ENCODE measurements at regions not wholly inside any gene's neighbourhood (a gene's known extent, or its start where the extent isn't known, plus 50 kb on each side); places are given as distances from the start of the nearest gene placed in this dataset.

DNA sequence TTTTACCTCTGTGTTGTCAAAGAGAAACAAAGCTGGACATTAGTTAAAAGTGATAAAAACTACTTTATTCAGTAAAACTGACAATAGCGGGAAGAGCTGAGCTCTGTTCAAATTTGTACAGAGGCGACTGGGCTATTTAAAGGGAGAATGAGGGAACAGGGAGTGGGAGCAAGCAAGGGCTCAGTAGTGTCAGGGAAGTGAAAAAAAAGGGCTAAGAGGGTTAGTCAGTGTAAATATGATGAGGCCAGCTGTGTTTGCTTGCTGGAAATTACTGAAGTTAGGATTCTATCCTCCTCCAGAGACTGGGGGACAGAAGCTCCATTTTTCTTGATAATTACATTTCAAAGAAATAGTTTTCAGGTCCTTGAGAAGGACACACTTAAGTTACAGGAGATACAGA lies 232.5 kb downstream of the SH2D4B start:
- Histone ChIP-seq H3K27ac (no peak overlapping the region), H3K36me3 (no peaks in the 10 kb centered on the region), H3K4me1 (no peaks in the 10 kb centered on the region), H3K9me3 (no peaks in the 10 kb centered on the region), H3K27me3 (no peaks in the 10 kb centered on the region), H3K4me3 (no peak overlapping the region)
- no peak for TF ChIP-seq POLR2A (IDR thresholded peaks at IDR 0.05)
- TF ChIP-seq, protein P1, sequence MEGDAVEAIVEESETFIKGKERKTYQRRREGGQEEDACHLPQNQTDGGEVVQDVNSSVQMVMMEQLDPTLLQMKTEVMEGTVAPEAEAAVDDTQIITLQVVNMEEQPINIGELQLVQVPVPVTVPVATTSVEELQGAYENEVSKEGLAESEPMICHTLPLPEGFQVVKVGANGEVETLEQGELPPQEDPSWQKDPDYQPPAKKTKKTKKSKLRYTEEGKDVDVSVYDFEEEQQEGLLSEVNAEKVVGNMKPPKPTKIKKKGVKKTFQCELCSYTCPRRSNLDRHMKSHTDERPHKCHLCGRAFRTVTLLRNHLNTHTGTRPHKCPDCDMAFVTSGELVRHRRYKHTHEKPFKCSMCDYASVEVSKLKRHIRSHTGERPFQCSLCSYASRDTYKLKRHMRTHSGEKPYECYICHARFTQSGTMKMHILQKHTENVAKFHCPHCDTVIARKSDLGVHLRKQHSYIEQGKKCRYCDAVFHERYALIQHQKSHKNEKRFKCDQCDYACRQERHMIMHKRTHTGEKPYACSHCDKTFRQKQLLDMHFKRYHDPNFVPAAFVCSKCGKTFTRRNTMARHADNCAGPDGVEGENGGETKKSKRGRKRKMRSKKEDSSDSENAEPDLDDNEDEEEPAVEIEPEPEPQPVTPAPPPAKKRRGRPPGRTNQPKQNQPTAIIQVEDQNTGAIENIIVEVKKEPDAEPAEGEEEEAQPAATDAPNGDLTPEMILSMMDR (IDR thresholded peaks at IDR 0.05): no peak
- intact Hi-C loops (cut with DNase I; ENCODE audit: low total_unique reads): no loop called here
- no peak for DNase-seq

DNA sequence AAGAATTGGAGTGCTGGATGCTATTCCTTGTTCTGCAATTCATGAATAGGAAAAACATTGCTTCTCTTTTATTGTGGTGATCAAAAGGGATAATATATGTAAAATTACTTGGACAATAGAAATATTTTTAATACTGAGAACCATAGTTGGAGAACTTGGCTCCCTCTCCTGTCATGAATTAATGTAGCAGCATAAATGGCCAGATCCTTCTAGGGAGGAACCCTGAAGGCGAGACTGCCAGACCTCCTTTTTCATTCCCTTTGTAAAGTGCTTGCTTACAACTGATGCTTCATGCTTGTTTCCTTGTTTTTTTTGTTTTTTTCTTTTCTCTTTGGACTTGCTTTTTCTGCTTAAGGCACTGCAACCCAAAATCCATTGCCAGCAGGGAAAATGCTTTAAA lies 233.6 kb downstream of the SH2D4B start:
- TF ChIP-seq, protein P1 (IDR thresholded peaks at IDR 0.05): no peak
- TF ChIP-seq POLR2A (IDR thresholded peaks at IDR 0.05): no peak
- DNase-seq: no peak
- Histone ChIP-seq H3K4me1 (no peaks in the 10 kb centered on the region), H3K36me3 (no peaks in the 10 kb centered on the region), H3K9me3 (no peaks in the 10 kb centered on the region), H3K27me3 (no peaks in the 10 kb centered on the region), H3K27ac (no peak overlapping the region), H3K4me3 (no peak overlapping the region)
- intact Hi-C loops (cut with DNase I; ENCODE audit: low total_unique reads): no loop called here

DNA sequence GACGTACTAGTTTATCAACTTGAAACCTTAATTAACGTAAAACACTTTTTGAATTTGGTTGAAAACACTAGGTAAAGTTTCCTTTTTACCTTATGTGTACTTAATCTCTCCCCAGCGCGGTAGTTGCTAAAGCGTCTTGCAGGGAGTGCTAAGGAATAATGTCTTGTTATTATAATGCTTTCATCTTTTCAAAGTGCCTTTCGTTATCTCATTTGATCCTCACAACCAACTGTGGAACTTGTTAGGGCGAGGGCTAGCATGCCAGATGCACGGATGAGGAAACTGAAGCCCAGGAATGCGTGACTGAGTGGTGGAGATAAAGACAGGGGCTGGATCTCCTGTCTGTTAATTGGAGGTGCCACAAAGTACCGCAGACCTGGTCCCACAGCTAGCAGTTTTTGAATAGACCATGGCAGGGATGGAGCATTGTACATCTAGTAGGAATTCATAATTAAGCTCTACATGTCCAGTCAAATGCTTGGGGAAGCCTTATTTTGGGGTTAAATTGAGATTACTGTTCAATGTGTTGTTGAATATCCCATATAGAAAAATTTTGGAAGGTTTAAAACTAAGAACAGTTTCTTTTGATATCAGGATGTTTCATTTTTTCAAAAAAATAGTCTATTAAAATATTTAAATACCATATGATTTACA lies 234.3 kb downstream of the SH2D4B start:
- no peak for DNase-seq
- Histone ChIP-seq H3K27ac (no peak overlapping the region), H3K27me3 (no peaks in the 10 kb centered on the region), H3K4me1 (no peaks in the 10 kb centered on the region), H3K9me3 (no peaks in the 10 kb centered on the region), H3K36me3 (no peaks in the 10 kb centered on the region), H3K4me3 (no peak overlapping the region)
- no peak for TF ChIP-seq POLR2A (IDR thresholded peaks at IDR 0.05)
- TF ChIP-seq, protein P1 (IDR thresholded peaks at IDR 0.05): no peak
- intact Hi-C loops (cut with DNase I; ENCODE audit: low total_unique reads): no loop called here

DNA sequence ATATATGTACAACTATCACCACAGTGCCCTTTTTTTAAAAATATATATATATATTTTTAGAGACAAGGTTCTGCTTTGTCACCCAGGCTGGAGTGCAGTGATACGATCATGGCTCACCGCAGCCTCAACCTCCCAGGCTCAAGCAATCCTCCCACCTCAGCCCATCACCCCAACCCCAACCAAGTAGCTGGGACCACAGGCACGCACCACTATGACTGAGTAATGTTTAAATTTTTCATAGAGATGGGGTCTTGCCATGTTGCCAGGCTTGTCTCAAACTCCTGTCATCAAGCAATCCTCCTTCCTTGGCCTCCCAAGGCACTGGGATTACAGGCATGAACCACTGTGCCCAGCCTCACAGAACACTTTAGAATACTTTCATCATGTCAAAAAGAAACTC lies 234.9 kb downstream of the SH2D4B start:
- no peaks in the 10 kb centered on the region for H3K36me3 ChIP-seq
- H3K4me1 ChIP-seq: no peaks in the 10 kb centered on the region
- no peak overlapping the region for H3K4me3 ChIP-seq
- H3K27me3 ChIP-seq: no peaks in the 10 kb centered on the region
- H3K9me3 ChIP-seq: no peaks in the 10 kb centered on the region
- TF ChIP-seq, protein P1 (IDR thresholded peaks at IDR 0.05): no peak
- TF ChIP-seq POLR2A (IDR thresholded peaks at IDR 0.05): no peak
- DNase-seq: no peak
- intact Hi-C loops (cut with DNase I; ENCODE audit: low total_unique reads): no loop called here
- H3K27ac ChIP-seq: no peak overlapping the region

DNA sequence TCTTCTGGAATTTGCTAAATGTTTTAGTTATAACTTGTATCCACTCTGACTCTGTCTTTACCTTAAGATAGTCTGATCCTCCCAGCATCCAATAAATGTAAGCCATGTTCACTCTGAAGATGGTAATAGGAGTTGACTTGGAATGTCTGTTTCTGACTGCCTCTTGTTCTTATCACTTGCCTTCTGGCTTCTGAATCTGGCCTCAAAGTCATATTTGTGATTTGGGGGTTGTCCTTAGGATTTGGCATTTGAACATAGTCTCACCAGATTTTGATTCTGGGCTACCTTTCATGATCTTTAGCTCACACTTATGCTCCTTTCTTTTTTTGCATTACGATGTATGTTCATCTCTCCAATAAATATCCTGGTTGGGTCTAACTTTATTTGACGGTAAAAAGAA lies 247.0 kb downstream of the SH2D4B start:
- Histone ChIP-seq H3K9me3 (no peaks in the 10 kb centered on the region), H3K36me3 (no peaks in the 10 kb centered on the region), H3K4me1 (no peaks in the 10 kb centered on the region), H3K27me3 (no peaks in the 10 kb centered on the region), H3K27ac (no peak overlapping the region), H3K4me3 (no peak overlapping the region)
- intact Hi-C loops (cut with DNase I; ENCODE audit: low total_unique reads): no loop called here
- DNase-seq: no peak
- no peak for TF ChIP-seq POLR2A (IDR thresholded peaks at IDR 0.05)
- TF ChIP-seq, protein P1 (IDR thresholded peaks at IDR 0.05): no peak

Measured in uterus (tissue), 3 donors.